ENCODE measurements at regions not wholly inside any gene's neighbourhood (a gene's known extent, or its start where the extent isn't known, plus 50 kb on each side); places are given as distances from the start of the nearest gene placed in this dataset.

- TF ChIP-seq, protein P1, sequence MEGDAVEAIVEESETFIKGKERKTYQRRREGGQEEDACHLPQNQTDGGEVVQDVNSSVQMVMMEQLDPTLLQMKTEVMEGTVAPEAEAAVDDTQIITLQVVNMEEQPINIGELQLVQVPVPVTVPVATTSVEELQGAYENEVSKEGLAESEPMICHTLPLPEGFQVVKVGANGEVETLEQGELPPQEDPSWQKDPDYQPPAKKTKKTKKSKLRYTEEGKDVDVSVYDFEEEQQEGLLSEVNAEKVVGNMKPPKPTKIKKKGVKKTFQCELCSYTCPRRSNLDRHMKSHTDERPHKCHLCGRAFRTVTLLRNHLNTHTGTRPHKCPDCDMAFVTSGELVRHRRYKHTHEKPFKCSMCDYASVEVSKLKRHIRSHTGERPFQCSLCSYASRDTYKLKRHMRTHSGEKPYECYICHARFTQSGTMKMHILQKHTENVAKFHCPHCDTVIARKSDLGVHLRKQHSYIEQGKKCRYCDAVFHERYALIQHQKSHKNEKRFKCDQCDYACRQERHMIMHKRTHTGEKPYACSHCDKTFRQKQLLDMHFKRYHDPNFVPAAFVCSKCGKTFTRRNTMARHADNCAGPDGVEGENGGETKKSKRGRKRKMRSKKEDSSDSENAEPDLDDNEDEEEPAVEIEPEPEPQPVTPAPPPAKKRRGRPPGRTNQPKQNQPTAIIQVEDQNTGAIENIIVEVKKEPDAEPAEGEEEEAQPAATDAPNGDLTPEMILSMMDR (IDR thresholded peaks at IDR 0.05; ENCODE audit: borderline replicate concordance, control extremely low read depth, extremely low read depth, insufficient read depth, missing control alignments): no peak
- no peak for DNase-seq (ENCODE audit: low spot score)
- in situ Hi-C loops (cut with MboI; ENCODE audit: low sequenced_read_pairs, unreplicated experiment): no loop called here
Measured at GRCh38 chr4:3822230-3822947, 56.2 kb downstream of the ADRA2C start.

DNA sequence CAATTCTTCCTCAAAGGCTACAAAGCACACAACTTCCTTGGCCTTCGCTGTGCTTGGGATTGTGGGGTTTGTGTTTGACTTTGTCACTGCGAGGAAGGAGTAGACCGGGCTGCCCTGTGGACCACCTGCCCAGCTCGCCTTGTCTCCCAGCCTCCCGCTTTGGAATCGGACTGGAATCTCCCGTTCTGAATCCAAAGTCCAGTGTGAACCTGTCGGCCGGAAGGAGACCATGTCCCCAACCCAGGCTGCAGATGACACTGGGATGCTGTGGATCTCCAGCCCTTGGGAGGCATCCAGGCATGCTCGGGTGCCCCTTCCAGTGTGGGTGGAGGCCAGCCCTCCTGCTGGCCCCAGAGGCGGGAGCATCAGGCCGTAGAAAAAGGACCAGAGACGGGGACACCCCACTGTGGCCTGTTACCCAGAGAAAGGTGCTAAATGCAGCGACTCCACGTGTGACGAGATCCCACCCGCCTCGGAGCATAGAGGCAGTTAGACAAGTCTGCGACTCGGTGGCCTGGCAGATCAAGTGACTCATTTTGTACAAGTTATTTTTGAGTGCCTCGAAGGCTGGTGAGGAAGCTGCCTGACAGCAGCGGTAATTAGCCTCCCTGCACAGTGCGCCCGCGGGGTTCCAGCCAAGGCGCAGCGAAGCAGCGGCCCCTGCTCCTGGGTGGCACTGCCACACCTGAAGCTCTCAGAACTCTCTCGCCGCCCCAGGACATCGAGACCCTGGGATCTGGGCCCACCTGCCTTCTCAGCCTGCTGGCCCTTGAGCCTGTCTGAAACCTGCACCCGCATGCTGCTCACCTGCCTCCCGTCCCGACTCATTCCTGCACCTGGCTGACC, 57.5 kb downstream of the ADRA2C start:
- TF ChIP-seq, protein P1 (IDR thresholded peaks at IDR 0.05; ENCODE audit: borderline replicate concordance, control extremely low read depth, extremely low read depth, insufficient read depth, missing control alignments): no peak
- no peak for DNase-seq (ENCODE audit: low spot score)
- in situ Hi-C loops (cut with MboI; ENCODE audit: low sequenced_read_pairs, unreplicated experiment): no loop called here

DNA sequence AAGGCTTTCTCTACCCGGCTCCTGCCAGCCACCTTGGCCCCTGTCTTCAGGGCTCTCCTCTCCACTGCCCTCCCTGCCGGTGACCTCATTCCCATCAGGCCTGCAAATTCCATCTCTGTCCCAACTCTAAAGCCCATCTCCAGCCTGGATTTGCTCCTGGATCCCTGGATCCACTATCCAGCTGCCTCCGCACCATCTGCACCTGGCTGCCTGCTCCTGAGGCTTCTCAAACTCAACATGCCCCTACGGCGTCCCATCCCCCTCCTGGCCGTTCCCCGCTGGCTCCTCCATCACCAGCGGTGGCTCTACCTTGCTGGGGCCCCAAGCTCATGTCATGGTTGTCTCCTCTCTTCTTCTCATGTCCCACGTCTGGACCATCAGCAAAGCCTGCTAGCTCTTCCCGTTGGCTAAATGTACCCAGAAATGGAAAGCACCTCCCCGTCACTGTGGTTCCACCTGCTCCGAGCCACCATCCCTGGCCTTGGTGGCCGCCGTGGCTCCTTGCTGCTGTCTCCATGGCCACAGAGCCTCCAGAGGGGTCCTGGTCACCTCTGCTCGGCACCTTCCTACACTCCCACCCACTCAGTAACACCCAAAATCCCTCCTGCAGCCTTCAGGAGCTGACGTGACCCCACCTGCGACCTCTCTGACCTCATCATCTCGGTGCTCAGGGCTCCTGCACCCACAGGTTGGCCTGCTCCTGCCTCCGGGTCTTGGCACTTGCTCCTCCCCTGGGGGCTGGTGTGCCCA, 58.5 kb downstream of the ADRA2C start:
- TF ChIP-seq, protein P1 (IDR thresholded peaks at IDR 0.05; ENCODE audit: borderline replicate concordance, control extremely low read depth, extremely low read depth, insufficient read depth, missing control alignments): no peak
- no peak for DNase-seq (ENCODE audit: low spot score)
- in situ Hi-C loops (cut with MboI; ENCODE audit: low sequenced_read_pairs, unreplicated experiment): no loop called here

GRCh38 chr4:3825530-3825929, 59.3 kb downstream of the ADRA2C start:
- in situ Hi-C loops (cut with MboI; ENCODE audit: low sequenced_read_pairs, unreplicated experiment): no loop called here
- TF ChIP-seq, protein P1 (IDR thresholded peaks at IDR 0.05; ENCODE audit: borderline replicate concordance, control extremely low read depth, extremely low read depth, insufficient read depth, missing control alignments): no peak
- no peak for DNase-seq (ENCODE audit: low spot score)

GRCh38 chr4:3826247-3827172, 60.3 kb downstream of the ADRA2C start:
- TF ChIP-seq, protein P1 (IDR thresholded peaks at IDR 0.05; ENCODE audit: borderline replicate concordance, control extremely low read depth, extremely low read depth, insufficient read depth, missing control alignments): no peak
- DNase-seq (ENCODE audit: low spot score): no peak
- in situ Hi-C loops (cut with MboI; ENCODE audit: low sequenced_read_pairs, unreplicated experiment): no loop called here
